ENCODE measurements at regions not wholly inside any gene's neighbourhood (a gene's known extent, or its start where the extent isn't known, plus 50 kb on each side); places are given as distances from the start of the nearest gene placed in this dataset.
A peak's percentile ranks its signal among the peaks of the same experiment; 100 is the strongest.

- TF ChIP-seq MAFK (IDR thresholded peaks at IDR 0.05; ENCODE audit: low read depth, low read length) (peak; percentile 26; the same call in 1 of the 2 replicates), JUND (IDR thresholded peaks at IDR 0.05; ENCODE audit: low read length) (no peak), RAD21 (IDR thresholded peaks at IDR 0.05 in 1 of 2, conservative IDR thresholded peaks at IDR 0.05 in 1 of 2; ENCODE audit: low read depth in 2 of 2, low read length in 2 of 2) (no peak), ATF2 (IDR thresholded peaks at IDR 0.05; ENCODE audit: low read length) (no peak), POU5F1 (IDR thresholded peaks at IDR 0.05; ENCODE audit: low read depth, low read length) (no peak)
Measured at GRCh38 chr20:17835240-17835933, 133.2 kb downstream of the SNX5 start (continued).

Data from H1 (cell line).